Activated T-cell treated with anti-CD3 and anti-CD28 coated beads, Interleukin-2, amount 50 U/mL, for 1 hour (primary cell): ENCODE measurements at regions not wholly inside any gene's neighbourhood (a gene's known extent, or its start where the extent isn't known, plus 50 kb on each side); places are given as distances from the start of the nearest gene placed in this dataset.
"Not testable (repeated sequence)": the region's sequence is repeated elsewhere in the genome, so short reads cannot be mapped to it uniquely, and the experiment has no call there.

ENCODE experiments used
- DNase-seq: peaks from one replicate; pipeline ENCODE4 v3.0.0-alpha.2; 2020

DNA sequence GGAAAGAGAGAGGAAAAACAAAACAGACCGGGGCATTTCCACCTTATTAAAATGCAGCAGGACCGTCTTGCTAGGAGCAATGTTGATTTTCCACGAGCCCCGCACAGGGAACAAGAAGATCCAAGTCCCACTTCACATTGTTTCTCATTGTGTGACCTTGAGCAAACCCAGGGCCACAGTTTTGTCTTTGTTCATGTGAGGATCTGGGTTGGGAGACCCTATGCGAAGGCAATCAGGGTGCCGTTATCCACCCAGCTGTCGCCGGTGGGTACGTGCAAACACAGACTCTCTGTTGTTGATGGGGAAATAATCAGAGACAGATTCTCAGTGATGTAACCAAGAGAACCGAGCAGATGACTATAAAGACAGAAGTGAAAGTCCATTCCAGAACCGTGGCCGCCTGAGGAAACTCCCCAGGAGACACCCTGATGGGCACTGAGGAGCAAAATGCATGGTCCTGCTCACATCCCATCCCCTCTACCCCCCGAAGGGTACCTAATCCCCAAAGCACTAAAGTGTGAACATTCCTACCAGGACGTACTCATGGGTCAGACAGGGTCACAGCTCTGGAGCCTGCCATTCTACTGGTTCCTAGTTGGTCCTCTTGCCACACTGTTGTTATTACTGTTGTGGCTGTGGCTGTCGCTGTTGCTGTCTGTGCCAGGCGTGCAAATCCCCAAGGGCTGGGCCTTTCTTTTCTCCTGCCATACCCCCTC is 102.7 kb upstream of the RBPJ start:
- DNase-seq: no peak

DNA sequence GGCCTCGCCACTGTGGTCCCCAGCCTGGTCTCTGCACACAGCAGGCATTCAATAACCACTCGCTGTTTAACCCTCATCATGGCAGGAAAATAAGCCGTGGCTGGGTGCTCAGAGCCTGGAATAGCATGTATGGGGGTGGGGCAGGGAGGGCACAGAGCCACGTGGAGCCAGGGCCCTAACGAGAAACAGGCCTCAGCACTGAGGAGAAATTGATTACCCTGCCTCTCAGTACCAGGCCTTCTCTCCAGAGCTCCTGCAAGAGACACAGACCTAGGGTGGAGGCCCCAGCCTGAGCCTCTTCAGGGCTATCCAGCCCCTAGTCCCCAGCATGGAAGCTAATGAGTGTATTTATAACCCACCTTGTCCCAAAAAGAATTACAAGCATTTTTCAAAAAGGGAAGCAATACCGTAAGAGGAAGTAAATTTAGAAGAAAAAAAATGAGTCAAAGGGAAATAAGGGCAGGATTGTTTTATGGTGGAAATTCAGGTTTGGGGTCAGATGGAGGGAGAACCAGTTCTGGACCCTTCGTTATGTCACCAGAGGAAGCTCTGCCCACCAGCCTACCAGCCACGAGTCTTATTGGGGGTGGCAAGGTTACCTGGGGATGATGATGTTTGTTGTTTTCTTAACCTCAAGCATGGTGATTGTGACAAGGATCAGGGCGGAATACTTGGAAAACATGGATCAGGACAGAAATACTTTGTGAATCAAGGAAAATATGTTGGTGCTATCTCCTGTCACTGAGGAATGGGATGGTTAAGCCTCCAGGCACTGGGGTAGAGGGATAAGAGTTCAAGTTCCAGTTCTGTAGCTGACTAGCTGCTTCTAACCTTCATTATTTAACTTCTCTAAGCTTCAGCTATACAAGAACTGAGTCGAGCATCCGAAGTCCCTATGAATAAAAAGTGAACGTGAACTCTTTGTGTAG is 101.9 kb upstream of the RBPJ start:
- DNase-seq: no peak

DNA sequence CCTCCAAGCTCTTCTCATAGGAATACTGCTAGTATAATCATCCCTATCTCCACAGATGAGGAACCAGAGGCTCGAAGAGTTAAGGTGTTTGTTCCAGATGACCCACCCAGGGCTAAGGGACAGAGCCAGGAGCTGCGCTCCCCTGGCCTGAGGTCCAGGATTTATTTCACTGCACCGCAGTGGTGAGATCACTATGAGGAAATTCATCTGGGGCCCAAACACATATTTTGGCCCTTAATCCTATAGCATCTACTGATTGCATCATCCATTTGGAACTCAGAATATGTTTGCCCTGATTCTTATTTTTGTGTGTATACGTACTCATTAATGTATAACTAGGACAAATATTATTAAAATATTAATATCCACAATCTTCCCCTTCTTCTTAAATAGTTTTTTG is 100.1 kb upstream of the RBPJ start:
- DNase-seq: no peak

GRCh38 chr4:26223155-26223554 is 97.7 kb upstream of the RBPJ start:
- DNase-seq: no peak

- no peak for DNase-seq
Measured at GRCh38 chr4:26226629-26227376, 94.0 kb upstream of the RBPJ start.

GRCh38 chr4:26227601-26228229 is 93.1 kb upstream of the RBPJ start:
- no peak for DNase-seq

DNA sequence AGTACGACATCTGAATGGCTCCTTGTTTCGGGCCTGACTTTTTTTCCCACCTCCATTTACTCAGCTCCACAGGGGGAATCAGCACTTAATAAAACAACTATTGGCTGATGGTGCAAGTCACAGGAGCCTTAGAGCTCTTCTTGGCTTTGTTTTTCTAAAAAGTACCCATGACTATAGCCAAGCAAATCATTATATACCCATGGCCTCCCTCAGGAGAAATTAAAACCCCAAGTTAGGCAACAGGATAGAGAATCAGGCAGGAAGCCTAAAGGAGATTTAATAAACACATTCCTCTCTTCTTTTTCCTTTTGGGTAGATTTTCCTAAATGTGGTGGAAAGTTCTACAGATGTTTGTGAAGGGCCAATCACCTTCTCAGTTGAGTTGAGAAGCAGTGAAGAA is 91.9 kb upstream of the RBPJ start:
- no peak for DNase-seq

- DNase-seq: no peak
Measured at GRCh38 chr4:26229974-26230373, 90.8 kb upstream of the RBPJ start.

- DNase-seq: no peak
Measured at GRCh38 chr4:26233350-26233749, 87.5 kb upstream of the RBPJ start.

- no peak for DNase-seq
Measured at GRCh38 chr4:26235500-26235899, 85.3 kb upstream of the RBPJ start.

DNA sequence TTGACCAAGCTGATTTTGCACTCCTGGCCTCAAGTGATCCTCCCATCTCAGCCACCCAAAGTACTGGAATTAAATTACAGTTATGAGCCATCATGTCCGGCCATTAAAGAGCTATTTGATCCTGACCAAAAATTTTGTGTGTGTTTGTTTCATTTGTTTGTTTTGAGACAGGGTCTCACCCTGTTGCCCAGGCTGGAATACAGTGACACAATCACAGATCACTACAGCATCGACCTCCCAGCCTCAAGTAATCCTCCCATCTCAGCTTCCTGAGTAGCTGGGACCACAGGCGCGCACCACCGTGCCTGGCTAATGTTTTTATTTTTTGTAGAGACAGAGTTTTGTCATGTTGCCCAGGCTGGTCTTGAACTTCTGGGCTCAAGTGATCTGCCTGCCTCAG is 82.9 kb upstream of the RBPJ start:
- no peak for DNase-seq

- DNase-seq: no peak
Measured at GRCh38 chr4:26238426-26238777, 82.4 kb upstream of the RBPJ start.

- DNase-seq: no peak
Measured at GRCh38 chr4:26238778-26239679, 81.8 kb upstream of the RBPJ start.

GRCh38 chr4:26239801-26240200 is 81.0 kb upstream of the RBPJ start:
- no peak for DNase-seq

GRCh38 chr4:26241179-26241578 is 79.6 kb upstream of the RBPJ start:
- no peak for DNase-seq

GRCh38 chr4:26242451-26242850 is 78.4 kb upstream of the RBPJ start:
- no peak for DNase-seq

GRCh38 chr4:26244138-26244537 is 76.7 kb upstream of the RBPJ start:
- DNase-seq: not testable (repeated sequence)

- no peak for DNase-seq
Measured at GRCh38 chr4:26248647-26249046, 72.2 kb upstream of the RBPJ start.

DNA sequence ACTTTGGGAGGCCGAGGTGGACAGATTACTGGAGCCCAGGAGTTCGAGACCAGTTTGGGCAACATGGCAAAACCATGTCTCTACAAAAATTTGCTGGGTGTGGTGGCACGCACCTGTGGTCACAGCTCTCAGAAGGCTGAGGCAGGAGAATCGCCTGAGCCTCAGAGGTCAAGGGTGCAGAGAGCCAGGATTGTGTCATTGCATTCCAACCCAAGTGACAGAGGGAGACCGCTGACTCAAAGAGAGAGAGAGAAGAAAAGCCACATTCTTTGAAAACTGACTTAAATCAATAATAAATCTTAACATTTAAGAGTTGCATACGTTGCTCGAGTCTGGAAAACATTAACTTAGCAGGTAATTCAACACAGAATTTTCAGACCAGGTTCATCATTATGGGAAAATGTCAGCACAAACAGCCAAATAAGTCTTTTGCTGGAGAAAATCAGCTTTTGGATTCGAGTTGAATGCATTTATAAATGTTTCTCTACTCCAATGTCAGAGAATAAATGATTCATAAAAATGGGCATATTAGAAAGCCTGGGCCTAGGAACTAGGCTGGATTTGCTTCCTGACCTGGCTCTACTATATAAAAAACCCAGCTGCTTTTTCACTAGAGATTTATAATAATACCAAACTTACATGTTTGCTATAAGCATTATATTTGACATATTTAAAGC is 68.3 kb upstream of the RBPJ start:
- no peak for DNase-seq

GRCh38 chr4:26253968-26254367 is 66.8 kb upstream of the RBPJ start:
- no peak for DNase-seq

DNA sequence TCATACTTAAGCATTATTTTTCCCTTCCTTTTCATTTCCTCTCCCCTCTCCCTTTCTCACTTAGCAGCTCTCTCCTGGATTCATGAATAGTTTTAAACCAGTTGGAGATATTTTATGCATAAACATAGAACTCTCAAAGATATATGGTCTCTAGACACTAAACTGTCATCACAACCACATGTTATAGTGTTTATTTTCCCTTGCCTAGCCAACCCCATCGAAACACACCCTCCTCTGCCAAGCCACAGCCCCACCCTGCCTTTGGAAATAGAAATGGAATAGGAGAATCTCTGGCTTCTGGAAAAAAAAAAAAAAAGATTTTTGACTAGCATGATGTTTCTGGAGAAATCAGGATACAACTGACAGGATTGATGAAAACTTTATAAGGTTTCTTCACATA is 64.8 kb upstream of the RBPJ start:
- DNase-seq: no peak
